ENCODE measurements at regions not wholly inside any gene's neighbourhood (a gene's known extent, or its start where the extent isn't known, plus 50 kb on each side); places are given as distances from the start of the nearest gene placed in this dataset.

DNA sequence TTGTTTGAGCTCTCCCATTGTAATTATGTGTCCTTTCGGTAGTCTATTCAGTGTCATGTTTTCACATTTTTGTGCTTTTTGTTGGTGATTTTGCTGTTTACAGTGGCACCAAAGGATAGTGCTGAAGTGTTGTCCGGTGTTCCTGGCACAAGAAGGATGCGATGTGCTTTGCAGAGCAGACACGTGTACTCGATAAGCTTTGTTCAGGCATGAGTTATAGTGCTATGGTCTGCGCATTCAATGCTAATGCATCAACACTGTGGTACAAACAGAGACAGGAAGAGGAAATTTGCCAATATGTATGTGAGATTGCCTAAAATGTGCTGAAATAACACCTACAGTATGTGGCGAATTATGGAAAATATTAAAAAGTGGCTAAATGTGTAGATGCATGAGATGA is 913.4 kb upstream of the ACO1 start:
- H3K27me3 ChIP-seq (ENCODE audit: insufficient read depth, low read length), result no peaks in the 10 kb centered on the region
- H3K4me3 ChIP-seq (ENCODE audit: low read depth, low read length, poor library complexity, severe bottlenecking), result no peak overlapping the region
- no peaks in the 10 kb centered on the region for H3K36me3 ChIP-seq (ENCODE audit: insufficient read depth, low read length)
- H3K9me3 ChIP-seq (ENCODE audit: low read length), result no peaks in the 10 kb centered on the region
- no peak overlapping the region for H3K27ac ChIP-seq (ENCODE audit: low read depth, low read length, poor library complexity, severe bottlenecking)
- H3K9ac ChIP-seq (ENCODE audit: low read length), result no peak overlapping the region
- H3K9me2 ChIP-seq (ENCODE audit: low read depth, low read length), result no peaks in the 10 kb centered on the region
- no peak overlapping the region for H3K4me2 ChIP-seq (ENCODE audit: low read length)
- no peaks in the 10 kb centered on the region for H4K20me1 ChIP-seq (ENCODE audit: insufficient read depth, low read length)
- TF ChIP-seq EZH2 (IDR thresholded peaks at IDR 0.05; ENCODE audit: borderline replicate concordance, low read length), result no peak
- TF ChIP-seq, protein P1, sequence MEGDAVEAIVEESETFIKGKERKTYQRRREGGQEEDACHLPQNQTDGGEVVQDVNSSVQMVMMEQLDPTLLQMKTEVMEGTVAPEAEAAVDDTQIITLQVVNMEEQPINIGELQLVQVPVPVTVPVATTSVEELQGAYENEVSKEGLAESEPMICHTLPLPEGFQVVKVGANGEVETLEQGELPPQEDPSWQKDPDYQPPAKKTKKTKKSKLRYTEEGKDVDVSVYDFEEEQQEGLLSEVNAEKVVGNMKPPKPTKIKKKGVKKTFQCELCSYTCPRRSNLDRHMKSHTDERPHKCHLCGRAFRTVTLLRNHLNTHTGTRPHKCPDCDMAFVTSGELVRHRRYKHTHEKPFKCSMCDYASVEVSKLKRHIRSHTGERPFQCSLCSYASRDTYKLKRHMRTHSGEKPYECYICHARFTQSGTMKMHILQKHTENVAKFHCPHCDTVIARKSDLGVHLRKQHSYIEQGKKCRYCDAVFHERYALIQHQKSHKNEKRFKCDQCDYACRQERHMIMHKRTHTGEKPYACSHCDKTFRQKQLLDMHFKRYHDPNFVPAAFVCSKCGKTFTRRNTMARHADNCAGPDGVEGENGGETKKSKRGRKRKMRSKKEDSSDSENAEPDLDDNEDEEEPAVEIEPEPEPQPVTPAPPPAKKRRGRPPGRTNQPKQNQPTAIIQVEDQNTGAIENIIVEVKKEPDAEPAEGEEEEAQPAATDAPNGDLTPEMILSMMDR (IDR thresholded peaks at IDR 0.05; ENCODE audit: low read length), result no peak
- H2AFZ ChIP-seq (ENCODE audit: low read length), result no peak overlapping the region
- peaks cover 5% of the 10 kb centered on the region for H3K4me1 ChIP-seq (ENCODE audit: insufficient read depth, low read length, severe bottlenecking)
- H3K79me2 ChIP-seq (ENCODE audit: insufficient read depth, low read length), result no peaks in the 10 kb centered on the region
- H3F3A ChIP-seq (ENCODE audit: insufficient read depth, low read length), result no peaks in the 10 kb centered on the region

DNA sequence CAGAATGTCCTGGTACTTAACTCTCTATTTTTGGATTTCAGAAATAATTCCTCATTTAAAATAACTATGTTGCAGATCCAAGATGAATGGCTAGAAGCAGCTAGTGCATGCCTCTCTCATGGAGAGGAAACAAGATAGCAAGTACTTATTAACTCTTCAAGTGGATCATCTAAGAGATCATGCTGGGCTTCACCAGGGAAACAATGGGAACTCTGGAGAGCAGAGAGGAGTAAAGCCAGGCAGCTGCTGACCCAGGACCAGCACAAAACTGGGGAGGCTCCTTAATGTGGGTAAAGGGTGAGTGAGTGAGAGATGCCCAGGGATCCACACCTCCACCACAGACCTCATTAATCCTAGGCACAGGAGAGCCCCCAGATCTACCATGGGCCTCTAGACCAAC is 897.8 kb upstream of the ACO1 start:
- H3K4me2 ChIP-seq (ENCODE audit: low read length), result no peak overlapping the region
- no peaks in the 10 kb centered on the region for H3K27me3 ChIP-seq (ENCODE audit: insufficient read depth, low read length)
- H3K27ac ChIP-seq (ENCODE audit: low read depth, low read length, poor library complexity, severe bottlenecking), result no peak overlapping the region
- TF ChIP-seq, protein P1 (IDR thresholded peaks at IDR 0.05; ENCODE audit: low read length), result no peak
- no peak for TF ChIP-seq EZH2 (IDR thresholded peaks at IDR 0.05; ENCODE audit: borderline replicate concordance, low read length)
- no peaks in the 10 kb centered on the region for H3K4me1 ChIP-seq (ENCODE audit: insufficient read depth, low read length, severe bottlenecking)
- no peaks in the 10 kb centered on the region for H3K36me3 ChIP-seq (ENCODE audit: insufficient read depth, low read length)
- H3K9ac ChIP-seq (ENCODE audit: low read length), result no peak overlapping the region
- H3F3A ChIP-seq (ENCODE audit: insufficient read depth, low read length), result no peaks in the 10 kb centered on the region
- H3K9me3 ChIP-seq (ENCODE audit: low read length), result no peaks in the 10 kb centered on the region
- H3K9me2 ChIP-seq (ENCODE audit: low read depth, low read length), result no peaks in the 10 kb centered on the region
- H3K79me2 ChIP-seq (ENCODE audit: insufficient read depth, low read length), result no peaks in the 10 kb centered on the region
- no peaks in the 10 kb centered on the region for H4K20me1 ChIP-seq (ENCODE audit: insufficient read depth, low read length)
- H2AFZ ChIP-seq (ENCODE audit: low read length), result no peak overlapping the region
- H3K4me3 ChIP-seq (ENCODE audit: low read depth, low read length, poor library complexity, severe bottlenecking), result no peak overlapping the region

DNA sequence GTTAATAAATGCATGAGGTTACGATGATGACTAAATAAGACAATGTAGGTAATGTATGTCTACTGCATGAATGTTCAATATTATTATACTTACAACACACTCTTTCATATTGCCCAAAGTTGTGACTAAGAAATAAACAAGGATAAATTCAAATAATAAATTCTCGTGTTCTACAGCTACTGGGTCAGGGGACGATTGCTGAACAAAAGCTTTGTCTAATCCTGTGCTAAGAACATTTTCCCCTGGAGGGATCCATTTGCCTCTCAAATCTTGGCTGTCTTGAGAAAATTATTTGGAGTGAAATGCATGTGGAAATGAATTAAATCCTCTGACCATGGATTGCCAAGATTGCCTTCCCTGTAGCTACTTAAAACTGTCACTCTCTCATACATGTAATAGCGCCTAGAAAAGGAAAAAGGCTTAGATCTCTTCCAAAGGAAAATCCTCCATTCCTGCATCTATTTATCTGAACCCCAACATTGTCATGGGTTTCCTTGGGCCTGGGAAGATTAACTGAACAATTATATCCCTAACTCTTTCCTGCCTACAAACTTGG is 893.8 kb upstream of the ACO1 start:
- H3K9ac ChIP-seq (ENCODE audit: low read length), result no peak overlapping the region
- no peaks in the 10 kb centered on the region for H3K27me3 ChIP-seq (ENCODE audit: insufficient read depth, low read length)
- no peaks in the 10 kb centered on the region for H3K4me1 ChIP-seq (ENCODE audit: insufficient read depth, low read length, severe bottlenecking)
- H3K27ac ChIP-seq (ENCODE audit: low read depth, low read length, poor library complexity, severe bottlenecking), result no peak overlapping the region
- H3K36me3 ChIP-seq (ENCODE audit: insufficient read depth, low read length), result no peaks in the 10 kb centered on the region
- H3K79me2 ChIP-seq (ENCODE audit: insufficient read depth, low read length), result no peaks in the 10 kb centered on the region
- H3F3A ChIP-seq (ENCODE audit: insufficient read depth, low read length), result no peaks in the 10 kb centered on the region
- H2AFZ ChIP-seq (ENCODE audit: low read length), result no peak overlapping the region
- TF ChIP-seq EZH2 (IDR thresholded peaks at IDR 0.05; ENCODE audit: borderline replicate concordance, low read length), result no peak
- TF ChIP-seq, protein P1 (IDR thresholded peaks at IDR 0.05; ENCODE audit: low read length), result no peak
- H3K4me2 ChIP-seq (ENCODE audit: low read length), result no peak overlapping the region
- H4K20me1 ChIP-seq (ENCODE audit: insufficient read depth, low read length), result no peaks in the 10 kb centered on the region
- H3K4me3 ChIP-seq (ENCODE audit: low read depth, low read length, poor library complexity, severe bottlenecking), result no peak overlapping the region
- no peaks in the 10 kb centered on the region for H3K9me3 ChIP-seq (ENCODE audit: low read length)
- H3K9me2 ChIP-seq (ENCODE audit: low read depth, low read length), result no peaks in the 10 kb centered on the region
